IMR-90 (cell line): ENCODE measurements at regions not wholly inside any gene's neighbourhood (a gene's known extent, or its start where the extent isn't known, plus 50 kb on each side); places are given as distances from the start of the nearest gene placed in this dataset.

Experiments used
- ATAC-seq: fragments of 200-7000 bp; cut with Tn5 transposase; 2 replicates; pipeline ENCODE4 v1.9.1; 2020; ENCODE audit warnings: low read depth, mild to moderate bottlenecking, moderate library complexity
- BruUV-seq: library from RNA; stranded (reverse); fragments of 400-500 nt; replicated peaks from 2 replicates; lab custom pipeline; 2021; lab: Mats Ljungman, UMichigan
- CTCF ChIA-PET: fragments of 300-600 bp; formaldehyde crosslinking; extraction: SDS; loops from one replicate; lab custom pipeline; 2021; ENCODE audit warnings: antibody characterized with exemption; lab: Yijun Ruan, JAX
- POLR2A ChIA-PET: fragments of 300-600 bp; sonication (Branson Sonifier 250); formaldehyde crosslinking; loops from one replicate; lab custom pipeline; 2022; ENCODE audit warnings: antibody characterized with exemption; ENCODE audit not compliant: unreplicated experiment; lab: Charles Lee
- DNase-seq: peaks from one replicate; pipeline ENCODE4 v3.0.0; 2013
- H2AFZ ChIP-seq: replicated peaks from 2 replicates; pipeline ENCODE3; 2013; ENCODE audit warnings: low read length, mild to moderate bottlenecking; ENCODE audit not compliant: poor library complexity
- H2AK5ac ChIP-seq: 2 replicates; pipeline ENCODE4 v1.6.1; 2013; ENCODE audit warnings: low read depth, low read length, inconsistent platforms
- H2AK9ac ChIP-seq: replicated peaks from 2 replicates; pipeline ENCODE3; 2013; ENCODE audit warnings: mild to moderate bottlenecking, low read depth, low read length, moderate library complexity; ENCODE audit not compliant: poor library complexity
- H2BK120ac ChIP-seq: 2 replicates; pipeline ENCODE4 v1.6.1; 2013; ENCODE audit warnings: low read depth, low read length, inconsistent platforms
- H2BK15ac ChIP-seq: 3 replicates; pipeline ENCODE4 v1.6.1; 2013; ENCODE audit warnings: low read depth, low read length, inconsistent platforms
- H2BK20ac ChIP-seq: 2 replicates; pipeline ENCODE4 v1.6.1; 2013; ENCODE audit warnings: low read depth, mild to moderate bottlenecking, inconsistent platforms, low read length, moderate library complexity
- H2BK5ac ChIP-seq: 2 replicates; pipeline ENCODE4 v1.6.1; 2013; ENCODE audit warnings: mild to moderate bottlenecking, low read depth, low read length, inconsistent platforms; ENCODE audit not compliant: poor library complexity, severe bottlenecking
- H3K14ac ChIP-seq: replicated peaks from 2 replicates; pipeline ENCODE4 v1.6.1; 2013; ENCODE audit warnings: low read depth, low read length, inconsistent platforms
- H3K18ac ChIP-seq: 2 replicates; pipeline ENCODE4 v1.6.1; 2013; ENCODE audit warnings: low read depth, low read length, control low read depth
- H3K23ac ChIP-seq: 2 replicates; pipeline ENCODE4 v1.6.1; 2013; ENCODE audit warnings: low read depth, low read length, inconsistent platforms
- H3K27ac ChIP-seq: 2 replicates; pipeline ENCODE4 v1.5.1; 2013; ENCODE audit warnings: mild to moderate bottlenecking, control low read depth, low read length; ENCODE audit not compliant: insufficient read depth
- H3K27me3 ChIP-seq: 2 replicates; pipeline ENCODE4 v1.6.1; 2013; ENCODE audit warnings: low read length; ENCODE audit not compliant: control insufficient read depth, insufficient read depth
- H3K36me3 ChIP-seq: 2 replicates; pipeline ENCODE4 v1.6.1; 2013; ENCODE audit warnings: low read length, mixed read lengths; ENCODE audit not compliant: control insufficient read depth, insufficient read depth
- H3K4ac ChIP-seq: 2 replicates; pipeline ENCODE4 v1.6.1; 2013; ENCODE audit warnings: low read depth, low read length, inconsistent platforms
- H3K4me1 ChIP-seq: 2 replicates; pipeline ENCODE4 v1.6.1; 2013; ENCODE audit warnings: low read length, mixed read lengths; ENCODE audit not compliant: control insufficient read depth, insufficient read depth
- H3K4me2 ChIP-seq: 2 replicates; pipeline ENCODE4 v1.6.1; 2013; ENCODE audit warnings: low read depth, mild to moderate bottlenecking, control low read depth, low read length, moderate library complexity
- H3K4me3 ChIP-seq: 2 replicates; pipeline ENCODE4 v1.5.1; 2013; ENCODE audit warnings: low read depth, mild to moderate bottlenecking, control low read depth, low read length, moderate library complexity; ENCODE audit not compliant: insufficient read depth
- H3K56ac ChIP-seq: 2 replicates; pipeline ENCODE4 v1.6.1; 2013; ENCODE audit warnings: low read length, inconsistent platforms; ENCODE audit not compliant: insufficient read depth; ENCODE audit errors: extremely low read depth
- H3K79me1 ChIP-seq, 2 experiments: 2 replicates each; pipeline ENCODE4 v1.6.1; 2013; ENCODE audit warnings: low read length in 2 of 2, inconsistent platforms in 1 of 2, low read depth in 1 of 2
- H3K9ac ChIP-seq: 2 replicates; pipeline ENCODE4 v1.6.1; 2013; ENCODE audit warnings: low read depth, low read length, control low read depth
- H3K9me1 ChIP-seq: 2 replicates; pipeline ENCODE4 v1.6.1; 2013; ENCODE audit warnings: low read length, inconsistent platforms; ENCODE audit not compliant: insufficient read depth
- H3K9me3 ChIP-seq: 2 replicates; pipeline ENCODE4 v1.6.1; 2013; ENCODE audit warnings: low read length; ENCODE audit not compliant: control insufficient read depth, insufficient read depth
- H4K20me1 ChIP-seq: 2 replicates; pipeline ENCODE4 v1.6.1; 2013; ENCODE audit warnings: low read length, inconsistent platforms; ENCODE audit not compliant: insufficient read depth
- H4K5ac ChIP-seq: 2 replicates; pipeline ENCODE4 v1.6.1; 2013; ENCODE audit warnings: mild to moderate bottlenecking, low read depth, low read length, control low read depth
- H4K8ac ChIP-seq, 2 experiments: 2 replicates each; pipeline ENCODE4 v1.6.1; 2013; ENCODE audit warnings: low read depth in 2 of 2, low read length in 2 of 2, control low read depth in 1 of 2, inconsistent platforms in 1 of 2
- H4K91ac ChIP-seq: 2 replicates; pipeline ENCODE4 v1.6.1; 2013; ENCODE audit warnings: low read depth, low read length, inconsistent platforms; ENCODE audit not compliant: insufficient read depth
- CEBPB ChIP-seq: IDR thresholded peaks from 2 replicates; pipeline ENCODE4 v1.6.1; 2012; ENCODE audit warnings: low read depth, low read length, improper control_type of control experiment
- ELK1 ChIP-seq: fragments of 150-350 bp; IDR thresholded peaks from 2 replicates; pipeline ENCODE4 v1.6.1; 2016; ENCODE audit warnings: low read depth, mild to moderate bottlenecking, low read length, moderate library complexity, borderline replicate concordance
- NFE2L2 ChIP-seq: fragments of 150-350 bp; IDR thresholded peaks from 2 replicates; pipeline ENCODE4 v1.6.1; 2016; ENCODE audit warnings: low read depth, mild to moderate bottlenecking, low read length
- WGBS, 2 experiments: methylation state at CpG; one replicate each; pipeline versions ENCODE4 v1.1.5 to v1.1.7; 2013; ENCODE audit warnings: missing lambda C conversion rate in 2 of 2; ENCODE audit not compliant: insufficient read length in 1 of 2; ENCODE audit errors: extremely low coverage in 2 of 2; 5-methylcytosine and 5-hydroxymethylcytosine counted together
- dilution Hi-C: fragments of 300-500 bp; cut with HindIII; formaldehyde crosslinking; loops from one replicate; pipeline ENCODE4 v1.14.3; 2018; ENCODE audit warnings: low sequenced_read_pairs; ENCODE audit not compliant: unreplicated experiment
- in situ Hi-C: fragments of 300-500 bp; cut with MboI; formaldehyde crosslinking; loops from 3 replicates; pipeline ENCODE4 v1.14.3; 2019; ENCODE audit warnings: low sequenced_read_pairs, inconsistent platforms, mixed read lengths
- intact Hi-C: fragments of 100-400 bp; cut with micrococcal nuclease; formaldehyde crosslinking; loops from 2 replicates; pipeline ENCODE4 v1.10.0; 2022

GRCh38 chr20:21921251-21921650, 215.8 kb downstream of the PAX1 start:
- Histone ChIP-seq H3K56ac (no peak overlapping the region), H3K36me3 (no peaks in the 10 kb centered on the region), H2BK120ac (no peak overlapping the region), H3K4me1 (no peaks in the 10 kb centered on the region), H4K20me1 (no peaks in the 10 kb centered on the region), H2AK9ac (no peak overlapping the region), H3K14ac (no peak overlapping the region), H3K9ac (no peak overlapping the region), H3K9me3 (peaks cover 20% of the 10 kb centered on the region), H4K5ac (no peak overlapping the region), H3K9me1 (no peaks in the 10 kb centered on the region), H3K18ac (no peak overlapping the region), H3K4ac (no peak overlapping the region), H2AFZ (no peak overlapping the region), H3K27ac (no peak overlapping the region), H3K79me1 (no peaks in the 10 kb centered on the region), H3K4me3 (no peak overlapping the region), H2BK5ac (no peak overlapping the region), H3K23ac (no peak overlapping the region), H4K91ac (no peak overlapping the region), H2BK20ac (no peak overlapping the region), H4K8ac (no peak overlapping the region), H3K27me3 (no peaks in the 10 kb centered on the region), H3K4me2 (no peak overlapping the region), H2AK5ac (no peak overlapping the region), H2BK15ac (no peak overlapping the region)
- no TSS peak for BruUV-seq
- CTCF ChIA-PET: no interaction called here
- no peak for TF ChIP-seq NFE2L2
- no peak for TF ChIP-seq CEBPB
- TF ChIP-seq ELK1: no peak
- in situ Hi-C loops: no loop called here
- dilution Hi-C loops: no loop called here
- intact Hi-C loops: no loop called here
- WGBS, 2 experiments: no CpG with 5 or more reads among the region's 5 CpGs
- DNase-seq (no peak), ATAC-seq (no peak)
- POLR2A ChIA-PET: interaction anchor here (0.6 kb wide), 1 partner anchor 64 kb away, joined by 5 read pairs; no protein-coding TSS in a partner anchor
